HCT116 (cell line): ENCODE measurements at regions not wholly inside any gene's neighbourhood (a gene's known extent, or its start where the extent isn't known, plus 50 kb on each side); places are given as distances from the start of the nearest gene placed in this dataset.

ENCODE experiments used
- ATAC-seq: fragments of 200-7000 bp; cut with Tn5 transposase; 2 replicates; pipeline ENCODE4 v1.9.1; 2020; ENCODE audit warnings: mild to moderate bottlenecking, moderate library complexity
- BruUV-seq: library from RNA; stranded (reverse); fragments of 400-500 nt; replicated peaks from 2 replicates; lab custom pipeline; 2021; lab: Mats Ljungman, UMichigan
- CTCF ChIA-PET: fragments of 300-600 bp; sonication (Branson Sonifier 250); formaldehyde crosslinking; loops from one replicate; lab custom pipeline; 2021; ENCODE audit warnings: antibody characterized with exemption; lab: Charles Lee
- POLR2A ChIA-PET: fragments of 300-600, 350-600 bp; sonication (Branson Sonifier 250); formaldehyde crosslinking; loops from one replicate; lab custom pipeline; 2021; ENCODE audit warnings: antibody characterized with exemption; lab: Charles Lee
- RAD21 ChIA-PET, 2 experiments: fragments of 300-600 bp; sonication (Branson Sonifier 250); formaldehyde crosslinking; loops; one replicate each; lab custom pipeline; 2023; ENCODE audit warnings: low total read pairs in 2 of 2; ENCODE audit not compliant: uncharacterized antibody in 2 of 2, unreplicated experiment in 2 of 2, low non-redundant PET in 1 of 2; lab: Charles Lee
- DNase-seq: peaks from one replicate; pipeline ENCODE4 v3.0.0-alpha.2; 2010; ENCODE audit warnings: low read depth, low spot score
- H2AFZ ChIP-seq: fragments of 200-600 bp; shearing (Covaris generic), sonication (generic); 2 replicates; pipeline ENCODE4 v1.6.1; 2017; ENCODE audit warnings: low read depth, mixed run types, mixed read lengths, antibody characterized with exemption, low read length; ENCODE audit not compliant: poor library complexity, severe bottlenecking
- H3K27ac ChIP-seq: 2 replicates; pipeline ENCODE4 v1.5.1; 2012; ENCODE audit warnings: low read depth, low read length
- H3K27me3 ChIP-seq: fragments of 200-600 bp; sonication (generic); 2 replicates; pipeline ENCODE4 v1.6.1; 2016; ENCODE audit warnings: mixed run types, low read length, mixed read lengths; ENCODE audit not compliant: insufficient read depth
- H3K36me3 ChIP-seq, 2 experiments: fragments of 200-500 bp in 1 of 2; fragments of 200-600 bp in 1 of 2; sonication (Bioruptor generic) in 1 of 2; sonication (generic) in 1 of 2; 2 replicates each; pipeline versions ENCODE4 v1.5.1 to v1.6.1; 2014 to 2016; ENCODE audit warnings: low read length in 2 of 2, inconsistent platforms in 1 of 2, mixed read lengths in 1 of 2, mixed run types in 1 of 2; ENCODE audit not compliant: insufficient read depth in 2 of 2, control insufficient read depth in 1 of 2
- H3K4me1 ChIP-seq, 2 experiments: fragments of 200-600 bp in 1 of 2; sonication (generic) in 1 of 2; 2 replicates each; pipeline versions ENCODE4 v1.5.1 to v1.6.1; 2012 to 2017; ENCODE audit warnings: low read length in 2 of 2, inconsistent platforms in 1 of 2, mild to moderate bottlenecking in 1 of 2, mixed read lengths in 1 of 2, mixed run types in 1 of 2, moderate library complexity in 1 of 2; ENCODE audit not compliant: insufficient read depth in 2 of 2, control insufficient read depth in 1 of 2
- H3K4me2 ChIP-seq: fragments of 200-600 bp; sonication (generic); 2 replicates; pipeline ENCODE4 v1.6.1; 2017; ENCODE audit warnings: mixed run types, low read length, mixed read lengths
- H3K4me3 ChIP-seq, 2 experiments: fragments of 200-600 bp in 1 of 2; sonication (generic) in 1 of 2; replicated peaks in 1 of 2; 2 replicates each; pipeline ENCODE4 v1.5.1; 2011 to 2016; ENCODE audit warnings: low read length in 2 of 2, control low read depth in 1 of 2, low read depth in 1 of 2, mild to moderate bottlenecking in 1 of 2, mixed read lengths in 1 of 2, mixed run types in 1 of 2
- H3K79me2 ChIP-seq: fragments of 200-600 bp; sonication (generic); 2 replicates; pipeline ENCODE4 v1.6.1; 2017; ENCODE audit warnings: mild to moderate bottlenecking, mixed run types, low read length, moderate library complexity, mixed read lengths; ENCODE audit not compliant: insufficient read depth
- H3K9ac ChIP-seq: fragments of 200-600 bp; sonication (generic); 2 replicates; pipeline ENCODE4 v1.6.1; 2016; ENCODE audit warnings: low read length, mixed read lengths
- H3K9me2 ChIP-seq: fragments of 200-600 bp; sonication (generic), shearing (Covaris generic); 2 replicates; pipeline ENCODE4 v1.6.1; 2017; ENCODE audit warnings: mixed run types, mild to moderate bottlenecking, moderate library complexity; ENCODE audit not compliant: insufficient read depth
- H3K9me3 ChIP-seq, 2 experiments: fragments of 200-500 bp in 1 of 2; fragments of 200-600 bp in 1 of 2; sonication (Bioruptor generic) in 1 of 2; sonication (generic) in 1 of 2; 2 replicates each; pipeline ENCODE4 v1.6.1; 2014 to 2017; ENCODE audit warnings: low read length in 2 of 2, mixed read lengths in 2 of 2, inconsistent platforms in 1 of 2, low read depth in 1 of 2, mild to moderate bottlenecking in 1 of 2, mixed run types in 1 of 2, moderate library complexity in 1 of 2; ENCODE audit not compliant: control insufficient read depth in 1 of 2, insufficient read depth in 1 of 2
- H4K20me1 ChIP-seq: fragments of 200-600 bp; sonication (generic), shearing (Covaris generic); 2 replicates; pipeline ENCODE4 v1.6.1; 2017; ENCODE audit warnings: mixed run types, mild to moderate bottlenecking, moderate library complexity; ENCODE audit not compliant: insufficient read depth
- CBX3 ChIP-seq: IDR thresholded peaks from 2 replicates; pipeline ENCODE4 v1.6.1; 2012; ENCODE audit warnings: low read depth
- CTCF ChIP-seq, 3 experiments: fragments of 200-600 bp in 1 of 3; sonication (generic) in 1 of 3; IDR thresholded peaks in 2 of 3; conservative IDR thresholded peaks in 1 of 3; 2 replicates each; pipeline ENCODE4 v1.5.1; 2012 to 2017; ENCODE audit warnings: low read depth in 2 of 3, low read length in 2 of 3, antibody characterized with exemption in 1 of 3, borderline replicate concordance in 1 of 3, control low read depth in 1 of 3, mild to moderate bottlenecking in 1 of 3, mixed read lengths in 1 of 3, mixed run types in 1 of 3, moderate library complexity in 1 of 3; ENCODE audit not compliant: insufficient read depth in 1 of 3
- EZH2 ChIP-seq: fragments of 200-600 bp; sonication (generic); IDR thresholded peaks from 2 replicates; pipeline ENCODE4 v1.6.1; 2017; ENCODE audit warnings: antibody characterized with exemption, mixed run types
- JUND ChIP-seq: IDR thresholded peaks from 2 replicates; pipeline ENCODE4 v1.6.1; 2012
- REST ChIP-seq: IDR thresholded peaks from 2 replicates; pipeline ENCODE4 v1.6.1; 2012; ENCODE audit warnings: low read depth
- SRF ChIP-seq: IDR thresholded peaks from 2 replicates; pipeline ENCODE4 v1.6.1; 2012; ENCODE audit warnings: low read depth
- ZFX ChIP-seq: fragments of 450-650 bp; IDR thresholded peaks from 2 replicates; pipeline ENCODE4 v1.6.1; 2017
- intact Hi-C: fragments of 100-400 bp; cut with micrococcal nuclease; formaldehyde crosslinking; loops from 2 replicates; pipeline ENCODE4 v1.10.0; 2022

GRCh38 chr12:47442310-47442709 is 263.5 kb downstream of the RPAP3 start:
- Histone ChIP-seq H3K9me3 (no peaks in the 10 kb centered on the region), H2AFZ (no peak overlapping the region), H3K27me3 (no peaks in the 10 kb centered on the region), H3K27ac (no peak overlapping the region), H3K4me2 (no peak overlapping the region), H3K4me3 (no peak overlapping the region), H3K9me2 (no peaks in the 10 kb centered on the region), H4K20me1 (no peaks in the 10 kb centered on the region), H3K4me1 (no peaks in the 10 kb centered on the region), H3K9ac (no peak overlapping the region), H3K79me2 (no peaks in the 10 kb centered on the region), H3K36me3 (no peaks in the 10 kb centered on the region)
- no TSS peak for BruUV-seq
- RAD21 ChIA-PET = no interaction called here
- DNase-seq = no peak
- intact Hi-C loops = no loop called here
- CTCF ChIA-PET = no interaction called here
- TF ChIP-seq JUND = no peak
- no peak for TF ChIP-seq REST
- TF ChIP-seq EZH2 = no peak
- no peak for TF ChIP-seq CBX3
- no peak for TF ChIP-seq ZFX
- TF ChIP-seq SRF = no peak
- TF ChIP-seq CTCF (IDR thresholded peaks at IDR 0.05 in 2 of 3, conservative IDR thresholded peaks at IDR 0.05 in 1 of 3; ENCODE audit: borderline replicate concordance in 1 of 3, insufficient read depth in 1 of 3, low read depth in 2 of 3, low read length in 2 of 3) = no peak
- ATAC-seq = no peak
- POLR2A ChIA-PET = no interaction called here
